Neural cell (in vitro differentiated cells): ENCODE measurements at regions not wholly inside any gene's neighbourhood (a gene's known extent, or its start where the extent isn't known, plus 50 kb on each side); places are given as distances from the start of the nearest gene placed in this dataset.

ENCODE experiments used
- H2AFZ ChIP-seq: fragments of 200-600, 300-800 bp; sonication (generic), shearing (Covaris generic); 2 replicates; pipeline ENCODE4 v1.6.0; 2014; ENCODE audit warnings: low read depth, mild to moderate bottlenecking, antibody characterized with exemption, low read length, moderate library complexity
- H3F3A ChIP-seq: fragments of 200-600 bp; shearing (Covaris generic); 2 replicates; pipeline ENCODE4 v1.6.1; 2016; ENCODE audit warnings: mild to moderate bottlenecking, moderate library complexity, mixed read lengths, antibody characterized with exemption, low read length; ENCODE audit not compliant: insufficient read depth, poor library complexity, severe bottlenecking
- H3K27ac ChIP-seq: fragments of 200-600, 300-800 bp; sonication (generic), shearing (Covaris generic); 2 replicates; pipeline ENCODE4 v1.5.1; 2014; ENCODE audit warnings: mild to moderate bottlenecking, low read length, moderate library complexity
- H3K27me3 ChIP-seq: fragments of 300-800, 200-600 bp; sonication (generic), shearing (Covaris generic); 2 replicates; pipeline ENCODE4 v1.6.0; 2014; ENCODE audit warnings: mild to moderate bottlenecking, low read depth, low read length, moderate library complexity; ENCODE audit not compliant: insufficient read depth
- H3K36me3 ChIP-seq: fragments of 300-800, 200-600 bp; sonication (generic), shearing (Covaris generic); 2 replicates; pipeline ENCODE4 v1.5.1; 2014; ENCODE audit warnings: mild to moderate bottlenecking, antibody characterized with exemption, low read length, moderate library complexity; ENCODE audit not compliant: insufficient read depth
- H3K4me2 ChIP-seq: fragments of 300-800, 200-600 bp; sonication (generic), shearing (Covaris generic); 2 replicates; pipeline ENCODE4 v1.6.0; 2014; ENCODE audit warnings: mild to moderate bottlenecking, low read length
- H3K4me3 ChIP-seq: fragments of 300-800, 200-600 bp; sonication (generic), shearing (Covaris generic); 2 replicates; pipeline ENCODE4 v1.5.1; 2014; ENCODE audit warnings: mild to moderate bottlenecking, low read length, moderate library complexity
- H3K79me2 ChIP-seq: fragments of 200-600 bp; shearing (Covaris generic); replicated peaks from 2 replicates; pipeline ENCODE4 v1.6.0; 2014; ENCODE audit warnings: mild to moderate bottlenecking, low read length, moderate library complexity; ENCODE audit not compliant: insufficient read depth
- H3K9ac ChIP-seq: fragments of 300-800, 200-600 bp; sonication (generic), shearing (Covaris generic); 2 replicates; pipeline ENCODE4 v1.6.1; 2016; ENCODE audit warnings: mild to moderate bottlenecking, low read length, mixed read lengths
- H3K9me2 ChIP-seq: fragments of 200-600 bp; shearing (Covaris generic); 2 replicates; pipeline ENCODE4 v1.6.1; 2016; ENCODE audit warnings: mild to moderate bottlenecking, low read length, mixed read lengths; ENCODE audit not compliant: insufficient read depth
- H3K9me3 ChIP-seq: fragments of 200-600, 300-800 bp; sonication (generic), shearing (Covaris generic); 2 replicates; pipeline ENCODE4 v1.6.1; 2016; ENCODE audit warnings: mild to moderate bottlenecking, mixed run types, low read length, moderate library complexity, mixed read lengths
- H4K20me1 ChIP-seq: fragments of 200-600 bp; shearing (Covaris generic); 2 replicates; pipeline ENCODE4 v1.6.1; 2016; ENCODE audit warnings: mild to moderate bottlenecking, mixed run types; ENCODE audit not compliant: insufficient read depth
- CTCF ChIP-seq: fragments of 450-650 bp; IDR thresholded peaks from 2 replicates; pipeline ENCODE4 v1.5.1; 2014; ENCODE audit warnings: antibody characterized with exemption, mild to moderate bottlenecking, moderate library complexity; ENCODE audit not compliant: poor library complexity, severe bottlenecking
- EP300 ChIP-seq: fragments of 450-650 bp; conservative IDR thresholded peaks from 2 replicates; pipeline ENCODE4 v1.6.1; 2014; ENCODE audit warnings: antibody characterized with exemption, mild to moderate bottlenecking, moderate library complexity; ENCODE audit not compliant: poor library complexity, severe bottlenecking
- EZH2 ChIP-seq: fragments of 200-600, 300-800 bp; shearing (Covaris generic), sonication (generic); IDR thresholded peaks from 2 replicates; pipeline ENCODE4 v1.6.1; 2014; ENCODE audit warnings: antibody characterized with exemption, low read length, borderline replicate concordance, mild to moderate bottlenecking; ENCODE audit not compliant: insufficient read depth, poor library complexity, severe bottlenecking
- MXI1 ChIP-seq: fragments of 450-650 bp; conservative IDR thresholded peaks from 2 replicates; pipeline ENCODE4 v1.6.1; 2014; ENCODE audit warnings: antibody characterized with exemption, mild to moderate bottlenecking; ENCODE audit not compliant: poor library complexity, severe bottlenecking
- POLR2AphosphoS5 ChIP-seq: IDR thresholded peaks from 2 replicates; pipeline ENCODE4 v1.6.1; 2012
- RAD21 ChIP-seq: fragments of 450-650 bp; conservative IDR thresholded peaks from 2 replicates; pipeline ENCODE4 v1.6.1; 2014; ENCODE audit warnings: antibody characterized with exemption, mild to moderate bottlenecking, moderate library complexity
- REST ChIP-seq: IDR thresholded peaks from 2 replicates; pipeline ENCODE4 v1.6.1; 2012; ENCODE audit warnings: borderline replicate concordance
- SMC3 ChIP-seq: fragments of 450-650 bp; conservative IDR thresholded peaks from 2 replicates; pipeline ENCODE4 v1.6.1; 2014; ENCODE audit warnings: antibody characterized with exemption, mild to moderate bottlenecking, moderate library complexity; ENCODE audit not compliant: poor library complexity
- TAF1 ChIP-seq: IDR thresholded peaks from 2 replicates; pipeline ENCODE4 v1.6.1; 2012; ENCODE audit warnings: low read depth

GRCh38 chr4:137363496-137363895 is 168.8 kb downstream of the PCDH18 start:
- Histone ChIP-seq H3K9me2 (no peaks in the 10 kb centered on the region), H3K4me2 (no peak overlapping the region), H3K9ac (no peak overlapping the region), H4K20me1 (no peaks in the 10 kb centered on the region), H3K4me3 (no peak overlapping the region), H3K36me3 (no peaks in the 10 kb centered on the region), H3K27me3 (no peaks in the 10 kb centered on the region), H3K9me3 (no peaks in the 10 kb centered on the region), H3K27ac (no peak overlapping the region), H2AFZ (no peak overlapping the region), H3K79me2 (no peaks in the 10 kb centered on the region), H3F3A (no peaks in the 10 kb centered on the region)
- TF ChIP-seq EP300 (no peak), POLR2AphosphoS5 (no peak), TAF1 (no peak), CTCF (no peak), MXI1 (no peak), RAD21 (no peak), REST (no peak), EZH2 (no peak), SMC3 (no peak)

GRCh38 chr4:137361756-137362470 is 170.4 kb downstream of the PCDH18 start:
- no peaks in the 10 kb centered on the region for H3K36me3 ChIP-seq
- no peak overlapping the region for H3K27ac ChIP-seq
- H3K4me3 ChIP-seq = no peak overlapping the region
- no peak overlapping the region for H3K4me2 ChIP-seq
- no peaks in the 10 kb centered on the region for H4K20me1 ChIP-seq
- H3K79me2 ChIP-seq = no peaks in the 10 kb centered on the region
- no peaks in the 10 kb centered on the region for H3K9me3 ChIP-seq
- H3F3A ChIP-seq = no peaks in the 10 kb centered on the region
- H3K9ac ChIP-seq = no peak overlapping the region
- no peaks in the 10 kb centered on the region for H3K27me3 ChIP-seq
- TF ChIP-seq REST = no peak
- TF ChIP-seq RAD21 = no peak
- no peak for TF ChIP-seq MXI1
- no peak for TF ChIP-seq EZH2
- no peak for TF ChIP-seq POLR2AphosphoS5
- no peak for TF ChIP-seq CTCF
- no peak for TF ChIP-seq SMC3
- no peak for TF ChIP-seq TAF1
- no peak for TF ChIP-seq EP300
- H3K9me2 ChIP-seq = no peaks in the 10 kb centered on the region
- no peak overlapping the region for H2AFZ ChIP-seq
